ENCODE measurements at regions not wholly inside any gene's neighbourhood (a gene's known extent, or its start where the extent isn't known, plus 50 kb on each side); places are given as distances from the start of the nearest gene placed in this dataset.

GRCh38 chr2:116953-117352, 70.6 kb upstream of the FAM110C start:
- Histone ChIP-seq H3K36me3 (no peaks in the 10 kb centered on the region), H3K4me3 (no peak overlapping the region), H3K4me1 (no peaks in the 10 kb centered on the region), H3K9me3 (no peaks in the 10 kb centered on the region), H3K27ac (no peak overlapping the region), H3K27me3 (ENCODE audit: low read depth) (no peaks in the 10 kb centered on the region)
- intact Hi-C loops (cut with DNase I) = no loop called here
- no peak for TF ChIP-seq CTCF (IDR thresholded peaks at IDR 0.05)
- DNase-seq (no peak), ATAC-seq (no peak)

- ATAC-seq (peak; percentile 65 to 71), DNase-seq (no peak)
- no peaks in the 10 kb centered on the region for H3K36me3 ChIP-seq
- no peak for TF ChIP-seq CTCF (IDR thresholded peaks at IDR 0.05)
- intact Hi-C loops (cut with DNase I) = no loop called here
- no peak overlapping the region for H3K27ac ChIP-seq
- no peaks in the 10 kb centered on the region for H3K4me1 ChIP-seq
- H3K27me3 ChIP-seq (ENCODE audit: low read depth) = no peaks in the 10 kb centered on the region
- H3K9me3 ChIP-seq = no peaks in the 10 kb centered on the region
- no peak overlapping the region for H3K4me3 ChIP-seq
Observed at GRCh38 chr2:115303-115702, 69.0 kb upstream of the FAM110C start.

GRCh38 chr2:114616-115015, 68.3 kb upstream of the FAM110C start:
- intact Hi-C loops (cut with DNase I) = no loop called here
- no peaks in the 10 kb centered on the region for H3K36me3 ChIP-seq
- DNase-seq = no peak
- H3K4me1 ChIP-seq = no peaks in the 10 kb centered on the region
- ATAC-seq = no peak
- no peak overlapping the region for H3K4me3 ChIP-seq
- no peaks in the 10 kb centered on the region for H3K27me3 ChIP-seq (ENCODE audit: low read depth)
- no peaks in the 10 kb centered on the region for H3K9me3 ChIP-seq
- no peak overlapping the region for H3K27ac ChIP-seq
- no peak for TF ChIP-seq CTCF (IDR thresholded peaks at IDR 0.05)

- Histone ChIP-seq H3K27me3 (ENCODE audit: low read depth) (no peaks in the 10 kb centered on the region), H3K4me1 (no peaks in the 10 kb centered on the region), H3K4me3 (no peak overlapping the region), H3K9me3 (peaks cover 10% of the 10 kb centered on the region), H3K27ac (no peak overlapping the region), H3K36me3 (no peaks in the 10 kb centered on the region)
- DNase-seq (no peak), ATAC-seq (no peak)
- TF ChIP-seq CTCF (IDR thresholded peaks at IDR 0.05) = no peak
- intact Hi-C loops (cut with DNase I) = no loop called here
Observed at GRCh38 chr2:109998-110397, 63.7 kb upstream of the FAM110C start.

GRCh38 chr2:108920-109809, 62.9 kb upstream of the FAM110C start:
- H3K36me3 ChIP-seq = no peaks in the 10 kb centered on the region
- H3K27ac ChIP-seq = no peak overlapping the region
- DNase-seq (no peak), ATAC-seq (peak; percentile 66 to 68)
- no peaks in the 10 kb centered on the region for H3K4me1 ChIP-seq
- no peak overlapping the region for H3K4me3 ChIP-seq
- peaks cover 10% of the 10 kb centered on the region for H3K9me3 ChIP-seq
- intact Hi-C loops (cut with DNase I) = no loop called here
- no peaks in the 10 kb centered on the region for H3K27me3 ChIP-seq (ENCODE audit: low read depth)
- no peak for TF ChIP-seq CTCF (IDR thresholded peaks at IDR 0.05)

Data from lower lobe of right lung (tissue), 2 donors.